Naive B cell (primary cell): ENCODE measurements at regions not wholly inside any gene's neighbourhood (a gene's known extent, or its start where the extent isn't known, plus 50 kb on each side); places are given as distances from the start of the nearest gene placed in this dataset.
"Not testable (repeated sequence)": the region's sequence is repeated elsewhere in the genome, so short reads cannot be mapped to it uniquely, and the experiment has no call there.

Experiments used
- ATAC-seq, 2 donors: fragments of 150-1000 bp; cut with Tn5 transposase; 2 replicates each; pipeline ENCODE4 v1.10.0; 2021; ENCODE audit warnings: low read depth in 2 of 2, mild to moderate bottlenecking in 2 of 2, moderate library complexity in 2 of 2
- DNase-seq: peaks from one replicate; pipeline ENCODE4 v3.0.0; 2022
- H3K27ac Mint-ChIP-seq, 6 donors: one replicate each; pipeline ENCODE4 v1.8.0; 2020 to 2022; ENCODE audit warnings: mild to moderate bottlenecking in 6 of 6, mixed read lengths in 6 of 6, moderate library complexity in 5 of 6, inconsistent platforms in 2 of 6
- H3K27me3 Mint-ChIP-seq, 3 donors: one replicate each; pipeline ENCODE4 v1.8.0; 2021 to 2022; ENCODE audit warnings: mixed read lengths in 3 of 3, mild to moderate bottlenecking in 1 of 3
- H3K36me3 Mint-ChIP-seq, 2 donors: one replicate each; pipeline ENCODE4 v1.8.0; 2020 to 2022; ENCODE audit warnings: mixed read lengths in 2 of 2, inconsistent platforms in 1 of 2, mild to moderate bottlenecking in 1 of 2
- H3K4me1 Mint-ChIP-seq, 3 donors: one replicate each; pipeline ENCODE4 v1.8.0; 2020 to 2022; ENCODE audit warnings: mixed read lengths in 3 of 3, inconsistent platforms in 1 of 3, mild to moderate bottlenecking in 1 of 3, moderate library complexity in 1 of 3
- H3K4me3 Mint-ChIP-seq, 8 donors: one replicate each; pipeline ENCODE4 v1.8.0; 2020 to 2022; ENCODE audit warnings: mild to moderate bottlenecking in 8 of 8, mixed read lengths in 8 of 8, moderate library complexity in 8 of 8, inconsistent platforms in 2 of 8
- H3K9me3 Mint-ChIP-seq, 7 donors: one replicate each; pipeline ENCODE4 v1.8.0; 2020 to 2022; ENCODE audit warnings: mixed read lengths in 7 of 7, mild to moderate bottlenecking in 5 of 7, inconsistent platforms in 2 of 7, moderate library complexity in 1 of 7

DNA sequence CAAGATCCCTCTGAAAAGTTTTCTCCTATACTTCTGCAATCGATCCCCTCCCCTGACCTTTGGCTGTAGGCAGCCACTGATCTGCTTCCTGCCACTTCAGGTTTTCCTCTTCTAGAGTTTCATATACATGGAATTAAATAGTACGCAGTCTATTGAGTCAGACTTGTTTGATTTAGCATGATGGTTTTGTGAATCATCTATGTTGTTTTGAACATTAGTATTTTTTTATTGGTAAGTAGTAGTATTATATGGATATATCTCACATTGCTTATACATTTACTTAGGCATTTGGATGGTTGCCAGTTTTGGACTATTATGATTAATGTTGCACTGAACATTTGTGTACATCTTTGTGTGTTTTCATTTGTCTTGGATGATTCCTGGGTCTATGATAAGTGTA lies 518.0 kb downstream of the CD109 start:
- H3K9me3 Mint-ChIP-seq, result peaks cover 0 to 14% (median 7%) of the 10 kb centered on the region in 7 donors
- no peaks in the 10 kb centered on the region for H3K27me3 Mint-ChIP-seq
- ATAC-seq (no peak), DNase-seq (no peak)
- H3K27ac Mint-ChIP-seq, result no peak overlapping the region
- H3K4me1 Mint-ChIP-seq, result no peaks in the 10 kb centered on the region
- H3K36me3 Mint-ChIP-seq, result no peaks in the 10 kb centered on the region
- no peak overlapping the region for H3K4me3 Mint-ChIP-seq

DNA sequence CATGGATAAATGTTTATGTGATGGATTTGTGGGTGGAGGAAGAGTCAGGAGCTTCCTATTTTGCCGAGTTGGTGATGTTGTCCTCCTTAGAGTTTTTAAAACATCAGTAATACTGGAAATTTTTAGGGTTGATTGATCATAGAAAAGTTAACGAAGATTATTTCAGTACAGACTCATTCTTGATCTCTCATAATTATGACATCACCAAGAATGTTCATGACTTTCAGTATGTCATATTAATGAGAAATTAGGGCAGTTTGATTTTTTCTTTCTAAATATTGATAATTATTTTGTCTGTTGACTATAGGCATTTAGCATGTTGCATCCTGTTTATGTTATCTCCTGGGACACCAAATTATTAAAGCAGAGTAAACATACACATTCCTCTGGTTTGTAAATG lies 512.2 kb downstream of the CD109 start:
- H3K4me3 Mint-ChIP-seq, result no peak overlapping the region
- peaks cover 6 to 35% (median 9%) of the 10 kb centered on the region in 7 donors for H3K9me3 Mint-ChIP-seq
- H3K4me1 Mint-ChIP-seq, result no peaks in the 10 kb centered on the region
- ATAC-seq, result no peak
- peaks cover 0 to 6% of the 10 kb centered on the region in 2 donors for H3K36me3 Mint-ChIP-seq
- no peak overlapping the region for H3K27ac Mint-ChIP-seq
- DNase-seq, result no peak
- no peaks in the 10 kb centered on the region for H3K27me3 Mint-ChIP-seq

DNA sequence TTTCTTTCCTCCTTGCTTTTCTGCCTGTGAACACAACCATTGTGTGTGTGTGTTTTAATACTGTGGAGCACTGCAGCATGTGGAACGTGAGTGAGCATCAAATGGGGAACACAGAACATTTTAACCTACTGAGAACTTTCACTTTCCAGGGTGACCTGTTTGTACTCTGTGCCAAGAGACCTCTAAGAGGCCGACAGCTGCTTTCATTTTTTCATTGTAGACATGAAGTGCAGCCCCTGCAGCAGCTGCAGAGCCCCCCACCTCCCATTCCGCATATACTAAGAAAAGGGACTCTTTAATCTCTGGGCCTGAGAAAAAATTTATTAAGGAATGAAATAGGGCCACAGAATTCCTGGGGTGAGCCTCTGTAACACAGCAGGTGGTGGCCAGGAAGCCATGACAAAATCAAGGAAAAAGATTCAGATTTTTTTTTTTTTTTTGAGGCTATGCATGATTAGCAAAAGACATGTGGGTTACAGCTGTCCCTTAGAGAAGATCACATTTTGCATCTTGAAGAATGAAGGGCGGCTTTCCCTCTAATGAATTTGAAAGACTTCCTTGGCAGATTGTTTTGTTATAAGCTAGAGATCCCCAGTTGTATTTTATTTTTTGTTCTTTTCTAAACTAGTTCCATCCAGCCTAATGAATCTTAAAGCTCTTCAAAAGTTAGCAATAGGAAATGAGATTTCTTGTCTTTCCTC lies 503.4 kb downstream of the CD109 start:
- Mint-ChIP-seq H3K4me3 (no peak overlapping the region), H3K36me3 (no peaks in the 10 kb centered on the region), H3K4me1 (no peaks in the 10 kb centered on the region), H3K27ac (no peak overlapping the region), H3K27me3 (no peaks in the 10 kb centered on the region), H3K9me3 (peaks cover 0 to 6% (median 0%) of the 10 kb centered on the region in 7 donors)
- DNase-seq (no peak), ATAC-seq (no peak)

DNA sequence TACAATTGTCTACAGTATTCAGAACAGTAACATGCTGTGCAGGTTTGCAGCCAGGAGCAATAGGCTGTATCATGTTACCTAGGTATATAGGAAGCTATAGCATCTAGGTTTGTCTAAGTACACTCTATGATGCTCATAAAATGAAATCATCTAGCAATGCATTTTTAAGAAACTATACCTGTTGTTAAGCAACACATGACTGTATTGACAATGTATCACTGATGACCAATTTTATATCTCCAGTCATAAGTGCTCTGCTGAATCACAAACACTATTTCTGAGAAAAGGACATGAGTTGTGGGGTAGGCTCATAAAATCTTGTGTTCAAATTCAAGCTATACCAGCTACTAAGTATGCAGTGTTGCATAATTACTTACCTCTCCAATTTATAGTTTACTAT lies 501.3 kb downstream of the CD109 start:
- no peaks in the 10 kb centered on the region for H3K36me3 Mint-ChIP-seq
- H3K4me1 Mint-ChIP-seq, result no peaks in the 10 kb centered on the region
- no peak overlapping the region for H3K4me3 Mint-ChIP-seq
- H3K27ac Mint-ChIP-seq, result no peak overlapping the region
- no peaks in the 10 kb centered on the region for H3K27me3 Mint-ChIP-seq
- DNase-seq, result no peak
- ATAC-seq, result no peak
- no peaks in the 10 kb centered on the region for H3K9me3 Mint-ChIP-seq

DNA sequence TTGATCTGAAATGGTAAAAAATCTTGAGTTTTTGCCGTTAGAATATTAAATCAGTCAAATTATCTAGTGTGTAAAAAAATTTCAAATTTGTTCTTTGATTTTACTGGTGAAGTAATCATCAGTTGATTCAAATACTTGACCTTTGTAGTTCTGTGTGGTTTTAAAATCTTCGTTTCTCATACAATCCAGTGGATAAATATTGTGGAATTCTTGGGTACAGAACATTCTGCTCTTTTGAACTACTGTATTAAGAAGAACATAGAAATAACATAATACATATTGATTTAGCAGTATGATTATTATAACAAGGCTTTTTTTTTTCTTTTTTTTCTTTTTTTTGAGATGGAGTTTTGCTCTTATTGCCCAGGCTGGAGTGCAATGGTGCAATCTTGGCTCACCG lies 491.8 kb downstream of the CD109 start:
- no peak for ATAC-seq
- Mint-ChIP-seq H3K9me3 (peaks cover 0 to 13% (median 0%) of the 10 kb centered on the region in 7 donors), H3K36me3 (no peaks in the 10 kb centered on the region), H3K27ac (no peak overlapping the region), H3K4me1 (no peaks in the 10 kb centered on the region), H3K27me3 (no peaks in the 10 kb centered on the region), H3K4me3 (no peak overlapping the region)
- DNase-seq, result no peak

DNA sequence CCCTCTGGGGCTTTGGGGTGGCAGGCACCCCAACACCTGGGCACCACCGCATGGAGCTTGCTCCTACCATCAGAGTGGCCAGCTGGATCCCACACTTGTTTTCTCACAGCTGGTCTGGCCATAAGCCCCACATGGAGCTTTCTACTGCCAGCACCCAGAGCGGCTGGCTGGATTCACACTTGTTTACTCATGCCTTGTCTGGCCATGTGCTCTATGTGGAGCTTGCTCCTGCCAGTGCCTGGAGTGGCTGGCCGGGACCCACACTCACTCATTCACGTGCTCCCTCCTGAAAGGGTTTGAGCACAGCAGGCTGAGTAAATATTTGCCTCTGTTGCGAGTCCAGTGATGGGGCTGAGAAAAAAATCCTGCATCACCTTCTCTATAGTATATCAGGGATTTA lies 487.0 kb downstream of the CD109 start:
- DNase-seq, result no peak
- H3K27me3 Mint-ChIP-seq, result no peaks in the 10 kb centered on the region
- no peaks in the 10 kb centered on the region for H3K36me3 Mint-ChIP-seq
- peaks cover 0 to 13% (median 2%) of the 10 kb centered on the region in 7 donors for H3K9me3 Mint-ChIP-seq
- H3K4me3 Mint-ChIP-seq, result no peak overlapping the region
- no peak overlapping the region for H3K27ac Mint-ChIP-seq
- ATAC-seq, result no peak
- no peaks in the 10 kb centered on the region for H3K4me1 Mint-ChIP-seq

DNA sequence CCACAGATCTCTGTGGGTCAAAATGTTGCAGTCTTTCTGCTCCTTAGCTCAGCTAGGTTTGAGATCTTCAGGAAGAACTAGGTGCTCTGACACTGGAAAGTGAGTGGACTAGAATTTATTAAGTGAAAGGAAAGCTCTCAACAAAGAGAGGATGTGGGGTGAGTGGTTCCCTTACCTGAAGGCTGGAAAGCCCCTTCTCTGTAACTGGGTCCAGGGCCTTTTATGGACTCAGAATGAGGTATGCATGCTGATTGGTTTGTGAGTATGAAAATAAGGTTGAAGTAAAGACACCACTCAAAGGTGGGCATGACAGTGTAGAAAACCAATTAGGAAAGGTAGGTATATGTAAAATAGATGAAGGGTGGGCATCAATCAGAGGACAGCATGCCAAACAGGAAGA lies 485.5 kb downstream of the CD109 start:
- no peaks in the 10 kb centered on the region for H3K36me3 Mint-ChIP-seq
- no peak overlapping the region for H3K27ac Mint-ChIP-seq
- no peak for ATAC-seq
- H3K9me3 Mint-ChIP-seq, result peaks cover 0 to 13% (median 2%) of the 10 kb centered on the region in 7 donors
- DNase-seq, result no peak
- no peaks in the 10 kb centered on the region for H3K27me3 Mint-ChIP-seq
- H3K4me1 Mint-ChIP-seq, result no peaks in the 10 kb centered on the region
- no peak overlapping the region for H3K4me3 Mint-ChIP-seq

DNA sequence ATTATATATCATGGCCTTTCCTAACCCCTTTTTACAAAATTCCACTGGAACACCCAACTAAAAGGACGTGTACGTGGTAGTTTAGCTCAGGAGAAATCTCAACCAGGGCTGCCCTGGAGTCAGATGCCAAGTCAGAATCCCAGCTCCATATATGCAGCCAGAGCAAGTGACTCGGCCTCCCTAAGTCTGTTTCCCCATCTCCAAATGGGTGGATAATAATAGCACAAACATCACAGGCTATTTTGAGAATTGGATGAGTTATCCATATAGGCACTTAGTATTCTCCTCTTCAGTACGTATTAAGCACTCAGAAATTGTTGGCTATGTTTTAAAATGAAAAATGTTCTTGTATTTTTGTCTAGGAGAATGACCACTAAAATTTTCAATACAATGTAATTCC lies 481.5 kb downstream of the CD109 start:
- peaks cover 0 to 8% (median 0%) of the 10 kb centered on the region in 7 donors for H3K9me3 Mint-ChIP-seq
- H3K4me1 Mint-ChIP-seq, result no peaks in the 10 kb centered on the region
- H3K27ac Mint-ChIP-seq, result no peak overlapping the region
- H3K36me3 Mint-ChIP-seq, result no peaks in the 10 kb centered on the region
- no peaks in the 10 kb centered on the region for H3K27me3 Mint-ChIP-seq
- no peak for ATAC-seq
- no peak overlapping the region for H3K4me3 Mint-ChIP-seq
- DNase-seq, result no peak

DNA sequence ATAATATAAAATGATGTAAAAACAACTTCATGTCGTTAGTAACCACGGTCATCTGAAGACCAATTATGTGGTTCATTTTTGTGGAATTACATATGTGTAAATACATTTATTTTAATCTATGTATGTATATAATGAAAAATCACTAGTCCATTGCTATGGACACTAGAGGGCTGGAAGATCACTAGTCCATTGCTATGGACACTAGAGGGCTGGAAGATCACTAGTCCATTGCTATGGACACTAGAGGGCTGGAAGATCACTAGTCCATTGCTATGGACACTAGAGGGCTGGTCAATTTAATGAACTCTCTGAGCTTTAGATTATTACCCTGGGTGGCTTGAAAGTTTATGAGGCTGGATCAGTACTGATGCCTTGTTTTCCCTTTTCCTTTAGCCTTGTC lies 474.5 kb downstream of the CD109 start:
- not testable (repeated sequence) for H3K4me1 Mint-ChIP-seq, H3K9me3 Mint-ChIP-seq, H3K4me3 Mint-ChIP-seq, DNase-seq, ATAC-seq, H3K36me3 Mint-ChIP-seq, H3K27me3 Mint-ChIP-seq
- H3K27ac Mint-ChIP-seq, result peak overlapping the region in 1 of 6 donors; percentile 53

DNA sequence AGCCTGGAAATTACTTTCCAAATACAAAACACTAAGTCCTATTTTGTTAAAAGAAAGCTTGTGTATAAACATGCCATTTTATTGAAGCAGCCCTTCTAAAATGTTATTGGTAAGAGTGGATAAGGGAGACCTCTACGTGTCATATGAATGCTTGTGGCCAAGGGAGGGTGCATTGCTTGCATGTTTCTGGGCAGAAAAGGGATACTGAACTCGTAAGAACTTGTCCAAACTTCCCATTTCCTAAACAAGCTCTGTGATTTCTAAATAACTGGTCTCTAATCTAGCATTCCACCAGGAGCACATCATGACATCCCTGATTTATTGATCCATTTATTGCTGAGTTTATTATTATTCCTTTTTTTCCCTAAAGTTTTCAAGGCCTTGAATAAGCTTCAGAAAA lies 474.1 kb downstream of the CD109 start:
- Mint-ChIP-seq H3K4me1 (no peaks in the 10 kb centered on the region), H3K27ac (no peak overlapping the region), H3K9me3 (peaks cover 0 to 8% (median 0%) of the 10 kb centered on the region in 7 donors), H3K27me3 (no peaks in the 10 kb centered on the region), H3K36me3 (no peaks in the 10 kb centered on the region), H3K4me3 (no peak overlapping the region)
- DNase-seq, result no peak
- ATAC-seq, result no peak

DNA sequence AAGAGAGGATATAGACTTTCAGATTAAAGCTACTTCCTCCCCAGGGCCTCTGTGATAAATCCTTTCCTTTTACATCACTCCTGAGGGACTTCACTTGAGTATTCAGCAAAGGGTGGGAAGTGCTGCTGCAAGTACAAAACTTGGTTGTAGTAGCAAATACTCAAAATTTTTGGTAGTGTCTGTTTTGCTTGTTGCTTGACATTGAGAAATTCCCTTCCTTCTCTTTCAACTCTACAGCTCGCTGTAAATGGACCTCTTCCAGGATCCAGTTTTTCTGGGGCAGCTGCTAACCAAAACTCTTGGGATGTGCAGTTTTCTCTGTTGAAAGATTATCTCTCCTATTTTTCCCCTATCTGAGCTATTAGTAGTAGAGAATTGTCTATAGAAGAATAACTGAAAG lies 472.0 kb downstream of the CD109 start:
- H3K27me3 Mint-ChIP-seq, result no peaks in the 10 kb centered on the region
- H3K4me3 Mint-ChIP-seq, result no peak overlapping the region
- ATAC-seq, result no peak
- H3K27ac Mint-ChIP-seq, result no peak overlapping the region
- H3K9me3 Mint-ChIP-seq, result peaks cover 0 to 2% (median 0%) of the 10 kb centered on the region in 7 donors
- no peaks in the 10 kb centered on the region for H3K36me3 Mint-ChIP-seq
- no peaks in the 10 kb centered on the region for H3K4me1 Mint-ChIP-seq
- DNase-seq, result no peak

DNA sequence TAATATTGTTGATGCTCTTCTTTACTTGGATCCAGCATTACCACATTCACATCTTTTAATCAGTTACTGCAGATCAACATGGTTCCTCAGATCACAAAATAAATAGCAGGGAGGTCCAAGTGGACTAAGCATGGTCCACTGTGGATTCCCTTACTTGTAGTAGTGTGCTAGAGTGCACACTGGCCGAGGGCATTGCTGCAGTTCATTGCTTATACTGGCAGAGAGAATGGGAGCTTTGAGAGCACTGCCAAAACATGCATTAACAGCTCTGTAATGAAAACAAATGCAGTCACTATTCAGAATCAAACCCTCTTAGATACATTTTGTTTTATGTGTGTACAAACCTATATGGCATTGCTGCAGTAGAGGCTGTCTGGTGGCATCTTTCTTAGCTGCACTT lies 471.5 kb downstream of the CD109 start:
- no peaks in the 10 kb centered on the region for H3K4me1 Mint-ChIP-seq
- no peaks in the 10 kb centered on the region for H3K27me3 Mint-ChIP-seq
- H3K9me3 Mint-ChIP-seq, result peaks cover 0 to 2% (median 0%) of the 10 kb centered on the region in 7 donors
- DNase-seq, result no peak
- no peak for ATAC-seq
- H3K27ac Mint-ChIP-seq, result no peak overlapping the region
- no peak overlapping the region for H3K4me3 Mint-ChIP-seq
- H3K36me3 Mint-ChIP-seq, result no peaks in the 10 kb centered on the region

DNA sequence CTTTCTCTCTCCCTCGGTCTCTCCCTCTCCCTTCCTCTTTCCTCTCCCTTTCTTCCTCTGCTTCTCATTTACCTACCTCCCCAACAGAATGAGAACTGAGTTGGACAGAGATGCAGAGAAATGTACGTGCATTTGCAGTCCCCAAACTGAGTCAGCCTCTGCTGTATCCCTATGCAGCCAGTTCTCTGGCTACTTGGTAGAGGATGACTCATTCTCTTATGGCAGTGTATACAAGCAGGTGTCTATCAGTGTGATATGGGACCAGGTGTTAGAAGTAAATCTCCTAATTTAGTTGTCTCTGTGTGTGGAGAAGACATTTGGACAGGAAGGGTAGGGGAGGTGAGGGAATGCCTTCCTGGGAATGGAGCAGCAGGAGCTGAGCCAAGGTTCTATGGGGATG lies 470.8 kb downstream of the CD109 start:
- no peak overlapping the region for H3K27ac Mint-ChIP-seq
- DNase-seq (no peak), ATAC-seq (no peak)
- H3K9me3 Mint-ChIP-seq, result no peaks in the 10 kb centered on the region
- H3K27me3 Mint-ChIP-seq, result no peaks in the 10 kb centered on the region
- H3K4me3 Mint-ChIP-seq, result no peak overlapping the region
- H3K36me3 Mint-ChIP-seq, result no peaks in the 10 kb centered on the region
- no peaks in the 10 kb centered on the region for H3K4me1 Mint-ChIP-seq

DNA sequence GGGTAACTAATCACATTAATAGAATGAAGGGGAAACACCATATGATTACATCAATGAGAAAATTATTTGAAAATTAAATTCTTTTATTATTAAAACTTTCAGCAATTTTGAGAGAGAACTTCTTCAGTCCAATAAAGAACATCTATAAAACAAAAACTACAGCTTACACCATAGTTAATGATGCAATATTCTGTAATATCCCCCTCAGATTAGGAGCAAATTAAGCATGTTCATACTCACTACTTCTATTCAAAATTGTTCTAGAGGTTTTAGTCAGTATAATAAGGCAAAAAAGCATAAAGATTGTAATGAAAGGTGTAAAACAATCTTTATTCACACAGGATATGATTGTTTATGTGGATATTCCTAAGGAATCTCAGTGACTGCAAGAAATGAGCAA lies 465.4 kb downstream of the CD109 start:
- no peak for ATAC-seq

More for the DNA sequence above, 465.4 kb downstream of the CD109 start:
- Mint-ChIP-seq H3K4me3 (no peak overlapping the region), H3K27me3 (no peaks in the 10 kb centered on the region), H3K27ac (no peak overlapping the region), H3K4me1 (no peaks in the 10 kb centered on the region), H3K9me3 (peaks cover 0 to 4% (median 2%) of the 10 kb centered on the region in 7 donors), H3K36me3 (no peaks in the 10 kb centered on the region)
- no peak for DNase-seq
